HL-60 (cell line): ENCODE measurements at regions not wholly inside any gene's neighbourhood (a gene's known extent, or its start where the extent isn't known, plus 50 kb on each side); places are given as distances from the start of the nearest gene placed in this dataset.
"Not testable (repeated sequence)": the region's sequence is repeated elsewhere in the genome, so short reads cannot be mapped to it uniquely, and the experiment has no call there.

Source experiments
- TF ChIP-seq, protein P1 (sequence below): IDR thresholded peaks from 2 replicates; pipeline ENCODE4 v1.6.1; 2012; ENCODE audit warnings: low read depth; ENCODE audit not compliant: insufficient replicate concordance
- TF ChIP-seq, protein P2 (sequence below): IDR thresholded peaks from one replicate; pipeline ENCODE4 v1.5.1; 2011; ENCODE audit warnings: low read length, control low read depth, inconsistent platforms; ENCODE audit not compliant: insufficient read depth

DNA sequence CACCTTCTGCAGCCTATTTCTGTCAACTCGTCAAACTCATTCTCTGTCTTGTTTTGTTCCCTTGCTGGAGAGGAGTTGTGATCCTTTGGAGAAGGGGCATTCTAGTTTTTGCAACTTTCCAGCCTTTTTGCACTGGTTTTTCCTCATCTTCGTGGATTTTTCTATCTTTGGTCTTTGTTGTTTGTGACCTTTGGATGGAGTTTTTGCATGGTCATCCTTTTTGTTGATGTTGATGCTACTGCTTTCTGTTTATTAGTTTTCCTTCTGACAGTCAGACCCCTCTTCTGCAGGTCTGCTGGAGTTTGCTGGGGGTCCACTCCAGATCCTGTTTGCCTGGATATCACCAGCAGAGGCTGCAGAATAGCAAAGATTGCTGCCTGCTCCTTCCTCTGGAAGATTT lies 60.1 kb downstream of the DKK1 start:
- TF ChIP-seq, protein P1, sequence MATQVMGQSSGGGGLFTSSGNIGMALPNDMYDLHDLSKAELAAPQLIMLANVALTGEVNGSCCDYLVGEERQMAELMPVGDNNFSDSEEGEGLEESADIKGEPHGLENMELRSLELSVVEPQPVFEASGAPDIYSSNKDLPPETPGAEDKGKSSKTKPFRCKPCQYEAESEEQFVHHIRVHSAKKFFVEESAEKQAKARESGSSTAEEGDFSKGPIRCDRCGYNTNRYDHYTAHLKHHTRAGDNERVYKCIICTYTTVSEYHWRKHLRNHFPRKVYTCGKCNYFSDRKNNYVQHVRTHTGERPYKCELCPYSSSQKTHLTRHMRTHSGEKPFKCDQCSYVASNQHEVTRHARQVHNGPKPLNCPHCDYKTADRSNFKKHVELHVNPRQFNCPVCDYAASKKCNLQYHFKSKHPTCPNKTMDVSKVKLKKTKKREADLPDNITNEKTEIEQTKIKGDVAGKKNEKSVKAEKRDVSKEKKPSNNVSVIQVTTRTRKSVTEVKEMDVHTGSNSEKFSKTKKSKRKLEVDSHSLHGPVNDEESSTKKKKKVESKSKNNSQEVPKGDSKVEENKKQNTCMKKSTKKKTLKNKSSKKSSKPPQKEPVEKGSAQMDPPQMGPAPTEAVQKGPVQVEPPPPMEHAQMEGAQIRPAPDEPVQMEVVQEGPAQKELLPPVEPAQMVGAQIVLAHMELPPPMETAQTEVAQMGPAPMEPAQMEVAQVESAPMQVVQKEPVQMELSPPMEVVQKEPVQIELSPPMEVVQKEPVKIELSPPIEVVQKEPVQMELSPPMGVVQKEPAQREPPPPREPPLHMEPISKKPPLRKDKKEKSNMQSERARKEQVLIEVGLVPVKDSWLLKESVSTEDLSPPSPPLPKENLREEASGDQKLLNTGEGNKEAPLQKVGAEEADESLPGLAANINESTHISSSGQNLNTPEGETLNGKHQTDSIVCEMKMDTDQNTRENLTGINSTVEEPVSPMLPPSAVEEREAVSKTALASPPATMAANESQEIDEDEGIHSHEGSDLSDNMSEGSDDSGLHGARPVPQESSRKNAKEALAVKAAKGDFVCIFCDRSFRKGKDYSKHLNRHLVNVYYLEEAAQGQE, result not testable (repeated sequence)
- TF ChIP-seq, protein P2, sequence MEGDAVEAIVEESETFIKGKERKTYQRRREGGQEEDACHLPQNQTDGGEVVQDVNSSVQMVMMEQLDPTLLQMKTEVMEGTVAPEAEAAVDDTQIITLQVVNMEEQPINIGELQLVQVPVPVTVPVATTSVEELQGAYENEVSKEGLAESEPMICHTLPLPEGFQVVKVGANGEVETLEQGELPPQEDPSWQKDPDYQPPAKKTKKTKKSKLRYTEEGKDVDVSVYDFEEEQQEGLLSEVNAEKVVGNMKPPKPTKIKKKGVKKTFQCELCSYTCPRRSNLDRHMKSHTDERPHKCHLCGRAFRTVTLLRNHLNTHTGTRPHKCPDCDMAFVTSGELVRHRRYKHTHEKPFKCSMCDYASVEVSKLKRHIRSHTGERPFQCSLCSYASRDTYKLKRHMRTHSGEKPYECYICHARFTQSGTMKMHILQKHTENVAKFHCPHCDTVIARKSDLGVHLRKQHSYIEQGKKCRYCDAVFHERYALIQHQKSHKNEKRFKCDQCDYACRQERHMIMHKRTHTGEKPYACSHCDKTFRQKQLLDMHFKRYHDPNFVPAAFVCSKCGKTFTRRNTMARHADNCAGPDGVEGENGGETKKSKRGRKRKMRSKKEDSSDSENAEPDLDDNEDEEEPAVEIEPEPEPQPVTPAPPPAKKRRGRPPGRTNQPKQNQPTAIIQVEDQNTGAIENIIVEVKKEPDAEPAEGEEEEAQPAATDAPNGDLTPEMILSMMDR, result not testable (repeated sequence)
